Amygdala (tissue), 56 donors: ENCODE measurements at regions not wholly inside any gene's neighbourhood (a gene's known extent, or its start where the extent isn't known, plus 50 kb on each side); places are given as distances from the start of the nearest gene placed in this dataset.

ENCODE experiments used
- DNase-seq, 56 donors: peaks; one replicate each; lab custom pipeline; 2025; lab: John Stamatoyannopoulos, UW

DNA sequence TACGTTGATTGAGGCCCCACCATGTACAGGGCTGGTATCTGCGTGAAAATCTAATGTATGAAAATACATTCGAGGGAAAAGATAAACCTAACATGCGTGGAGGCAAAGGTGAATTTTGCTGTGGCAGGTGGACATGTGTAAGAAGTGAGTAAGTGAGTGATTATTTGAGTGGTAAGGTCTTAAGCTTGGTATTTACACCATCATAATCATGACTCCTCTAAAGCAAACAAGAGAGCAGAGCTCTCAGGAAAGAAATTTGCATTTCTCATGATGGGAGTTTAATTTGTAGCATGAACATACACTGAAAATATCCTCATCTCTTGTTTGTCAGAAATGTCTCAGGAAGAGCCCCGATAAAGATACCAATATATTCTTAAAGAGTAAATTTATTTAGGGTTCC, 260.6 kb downstream of the PSAT1 start:
- no peak for DNase-seq

DNA sequence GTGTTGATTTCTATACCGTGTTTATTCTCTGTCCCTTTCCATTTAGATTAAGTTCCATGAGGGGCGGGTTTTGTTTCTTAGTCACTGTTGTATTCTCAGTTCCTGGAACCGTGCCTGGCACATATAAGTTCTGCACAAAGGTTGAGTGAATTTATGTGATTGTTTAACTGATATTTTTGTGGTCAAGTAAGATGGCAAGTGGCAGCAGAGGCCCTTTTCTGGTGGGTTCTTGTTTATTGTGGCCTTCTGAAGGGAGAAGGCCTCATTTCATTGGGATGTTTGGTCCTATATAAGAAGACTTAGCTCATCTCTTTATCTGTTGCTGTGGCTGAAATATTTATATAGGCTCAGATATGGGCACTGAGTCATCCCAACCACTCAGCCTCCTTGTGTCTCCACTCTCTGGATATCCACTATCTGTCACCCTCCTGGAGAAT, 262.5 kb downstream of the PSAT1 start:
- DNase-seq, result no peak

DNA sequence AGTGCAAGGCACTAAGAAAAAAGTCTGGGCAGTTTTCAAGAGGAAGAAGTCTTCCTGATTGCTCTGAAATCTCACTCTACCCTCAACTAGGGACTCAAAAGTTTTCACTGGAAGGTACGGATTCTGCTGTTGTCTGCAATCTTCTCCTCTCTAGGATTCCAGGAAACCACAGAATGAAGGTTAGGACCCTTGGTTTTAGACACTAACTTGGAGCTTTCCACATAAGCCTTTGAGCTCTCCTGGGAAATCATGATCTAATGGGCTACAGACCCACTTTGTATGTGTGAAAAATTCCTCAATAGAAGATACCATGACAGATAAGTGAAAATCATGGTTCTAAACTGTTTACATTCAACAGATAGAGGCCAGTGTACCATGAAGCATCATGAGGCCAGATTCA, 265.1 kb downstream of the PSAT1 start:
- no peak for DNase-seq

DNA sequence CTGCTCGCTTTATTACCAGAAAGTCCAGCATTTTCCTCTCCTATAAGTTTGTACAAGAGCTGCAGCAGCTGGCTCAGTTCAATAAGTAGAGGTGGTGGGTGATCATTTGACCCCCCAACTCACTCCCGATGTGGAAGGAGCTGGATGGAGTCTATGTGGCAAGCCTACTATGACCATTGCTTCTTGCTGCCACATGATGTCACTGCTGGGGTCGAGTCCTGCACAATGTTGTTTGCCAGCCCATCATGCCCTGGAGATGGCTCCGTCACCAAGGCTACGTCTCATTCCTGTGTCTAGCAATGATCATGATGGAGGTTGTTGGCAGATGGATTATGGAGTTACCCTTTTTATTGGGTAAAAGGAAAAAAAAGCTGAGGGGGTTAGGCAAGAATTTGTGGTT, 266.3 kb downstream of the PSAT1 start:
- no peak for DNase-seq

DNA sequence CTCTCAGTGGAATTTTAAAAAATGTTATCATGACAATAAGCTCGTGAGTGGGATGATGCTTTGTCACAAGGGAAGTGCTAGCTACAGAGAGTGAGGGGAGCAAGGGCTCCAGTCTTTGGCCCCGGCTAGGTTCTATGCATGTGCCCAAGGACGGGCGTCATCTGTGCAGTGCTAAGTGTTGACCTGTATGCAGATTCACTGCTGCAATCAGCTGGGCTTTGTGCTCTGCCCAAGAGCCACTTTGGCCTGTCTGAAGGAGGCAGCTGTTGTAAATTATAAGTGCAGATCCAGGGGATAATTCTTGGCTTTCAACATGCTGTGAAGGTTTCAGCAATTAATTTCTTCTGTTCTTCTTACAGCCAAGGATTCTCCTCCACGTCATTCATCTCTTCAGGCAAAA, 268.6 kb downstream of the PSAT1 start:
- no peak for DNase-seq

DNA sequence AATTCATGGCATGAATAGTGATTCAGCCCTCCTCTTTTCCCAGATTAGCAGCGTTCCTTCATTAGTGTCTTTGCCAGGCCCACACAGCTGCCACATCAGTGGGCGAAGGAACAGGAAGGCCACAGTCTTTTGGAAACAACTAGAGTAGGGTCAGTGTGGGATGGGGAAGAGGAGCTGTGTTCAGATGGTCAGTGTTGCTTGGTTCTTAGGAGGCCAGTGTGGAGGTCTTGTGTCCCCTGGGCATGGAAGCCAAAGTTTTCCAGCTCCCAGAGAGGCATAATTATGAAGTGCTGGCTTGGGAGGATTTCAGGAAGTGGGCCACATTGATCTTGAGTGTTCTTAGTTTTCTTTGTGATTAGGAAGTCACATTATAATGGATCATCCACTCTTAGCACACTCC, 269.6 kb downstream of the PSAT1 start:
- DNase-seq, result no peak

DNA sequence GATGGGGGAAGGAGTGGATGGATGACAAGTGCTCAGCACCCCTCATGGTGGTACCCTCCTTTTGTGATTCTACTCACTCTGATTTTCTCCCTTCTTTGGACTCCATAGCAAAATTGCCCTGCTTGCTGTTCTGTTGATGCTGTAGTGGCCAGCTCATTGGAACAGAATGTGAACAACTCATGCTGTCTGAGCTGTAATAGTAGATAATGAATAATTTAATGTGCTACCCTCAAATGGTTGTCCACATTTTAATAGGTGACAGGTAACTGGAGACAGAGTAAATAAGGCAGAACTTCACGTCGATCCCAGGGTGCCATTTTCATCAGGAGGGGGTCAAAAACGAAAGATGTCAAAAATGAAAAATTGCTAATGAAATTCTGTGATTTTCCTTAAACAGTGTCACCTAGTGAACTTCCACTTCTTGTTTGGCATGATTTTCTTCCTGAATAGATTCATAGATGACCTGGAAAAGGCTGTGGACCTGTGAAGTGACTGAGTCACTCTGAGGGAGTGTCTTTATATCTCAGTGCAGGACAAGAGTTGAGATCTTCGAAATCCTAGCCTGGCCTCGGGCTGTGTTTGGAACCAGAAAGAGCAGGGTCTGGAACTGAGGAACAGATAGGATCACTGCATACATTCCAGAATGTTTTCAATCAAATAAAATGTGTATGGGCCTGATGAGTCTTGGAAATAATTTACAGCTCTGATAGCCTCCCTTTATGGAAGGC, 270.2 kb downstream of the PSAT1 start:
- DNase-seq, result no peak

DNA sequence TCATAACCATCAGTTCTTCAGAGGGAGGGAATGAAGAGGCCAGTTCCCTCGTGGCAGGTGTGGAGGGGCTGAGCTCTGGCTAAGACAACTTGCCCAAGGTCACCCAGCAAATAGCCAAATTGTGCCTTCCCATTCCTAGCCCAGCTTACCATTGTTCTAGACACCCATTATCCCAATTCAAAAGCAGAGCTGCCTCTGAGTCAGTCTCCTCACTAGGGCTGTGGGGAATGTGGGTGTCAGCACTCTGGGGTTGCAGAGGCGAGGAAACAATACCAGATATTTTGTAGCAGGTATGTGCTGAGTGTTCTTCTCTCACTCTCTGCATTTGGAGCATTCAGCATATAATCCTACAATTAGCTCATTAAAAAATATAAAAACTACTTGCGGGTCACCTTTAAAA, 270.8 kb downstream of the PSAT1 start:
- no peak for DNase-seq

DNA sequence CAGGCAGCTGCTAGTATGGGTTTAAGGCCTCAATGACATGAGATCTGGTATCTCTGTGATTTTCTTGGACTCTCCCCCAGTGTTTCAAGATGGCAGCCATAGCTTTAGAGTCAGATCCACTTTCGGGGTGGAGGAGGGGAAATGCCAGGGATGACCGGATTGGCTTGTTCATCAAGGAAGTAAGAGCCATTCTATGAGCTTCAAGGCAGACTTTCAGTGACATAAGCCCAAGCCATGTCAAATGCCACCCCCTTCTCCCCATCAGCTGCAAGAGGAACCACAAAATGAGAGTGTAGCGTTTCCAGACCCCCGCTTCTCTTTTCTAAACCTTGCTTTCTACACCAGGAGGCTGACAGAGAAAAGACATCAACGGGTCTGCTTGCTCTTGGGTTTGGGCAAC, 271.8 kb downstream of the PSAT1 start:
- no peak for DNase-seq

DNA sequence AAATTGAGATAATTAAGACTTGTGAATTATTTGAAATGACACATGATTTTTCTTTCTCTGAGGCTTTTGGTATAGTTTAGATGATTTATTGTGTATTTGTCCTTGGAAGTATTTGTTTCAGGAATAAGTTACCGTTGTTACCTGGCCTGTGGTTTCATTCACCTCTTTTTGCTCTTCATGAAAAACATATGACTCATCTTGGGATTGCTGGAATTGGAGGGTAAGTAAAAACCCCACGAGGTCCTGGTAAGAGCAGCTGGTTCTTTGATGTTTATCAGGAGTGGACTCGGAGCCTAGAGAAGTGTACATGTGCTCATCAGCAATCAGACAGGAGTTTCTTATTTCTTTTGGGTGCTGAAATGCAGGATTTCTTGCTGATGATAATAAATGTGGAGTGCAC, 275.3 kb downstream of the PSAT1 start:
- no peak for DNase-seq

DNA sequence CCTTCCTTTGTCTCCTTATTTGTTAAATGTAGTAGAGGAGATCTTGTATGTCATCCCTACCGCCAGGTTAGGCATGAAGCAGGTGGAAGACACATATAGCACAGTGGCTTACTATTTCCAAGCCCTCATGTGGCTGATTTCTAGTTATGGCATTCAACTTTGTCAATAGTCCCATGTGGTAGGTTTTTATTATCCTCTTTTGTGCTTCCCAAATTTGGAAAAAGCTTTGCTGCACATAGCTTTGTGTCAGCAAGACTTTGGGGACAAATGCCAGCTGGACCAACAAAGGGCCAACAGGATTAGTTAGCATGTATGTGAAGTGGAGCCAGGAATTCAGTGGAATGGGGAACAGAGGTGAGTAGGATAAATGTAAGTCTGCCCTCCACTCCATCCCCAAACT, 276.3 kb downstream of the PSAT1 start:
- DNase-seq, result peak in 16 of 56 donors; percentile 1 to 46 (median 4)

DNA sequence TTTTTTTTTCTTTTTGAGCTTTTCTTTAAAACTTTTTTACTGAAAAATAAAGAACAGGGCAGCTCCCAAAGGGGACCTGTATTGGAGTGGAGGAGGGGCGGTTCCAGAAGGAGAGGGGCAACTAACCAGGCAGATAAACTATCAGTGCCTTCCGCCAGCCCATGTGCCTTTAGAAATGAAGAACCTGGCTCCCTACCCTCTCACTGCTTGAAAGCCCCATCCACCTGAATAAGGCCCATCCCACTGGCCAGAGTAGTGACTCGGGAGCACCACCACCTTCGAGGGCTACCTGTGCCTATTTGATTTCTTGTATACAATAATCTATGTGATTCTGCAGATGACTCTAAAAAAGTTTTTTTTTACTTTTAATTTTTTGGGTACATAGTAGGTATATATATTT, 276.7 kb downstream of the PSAT1 start:
- no peak for DNase-seq

DNA sequence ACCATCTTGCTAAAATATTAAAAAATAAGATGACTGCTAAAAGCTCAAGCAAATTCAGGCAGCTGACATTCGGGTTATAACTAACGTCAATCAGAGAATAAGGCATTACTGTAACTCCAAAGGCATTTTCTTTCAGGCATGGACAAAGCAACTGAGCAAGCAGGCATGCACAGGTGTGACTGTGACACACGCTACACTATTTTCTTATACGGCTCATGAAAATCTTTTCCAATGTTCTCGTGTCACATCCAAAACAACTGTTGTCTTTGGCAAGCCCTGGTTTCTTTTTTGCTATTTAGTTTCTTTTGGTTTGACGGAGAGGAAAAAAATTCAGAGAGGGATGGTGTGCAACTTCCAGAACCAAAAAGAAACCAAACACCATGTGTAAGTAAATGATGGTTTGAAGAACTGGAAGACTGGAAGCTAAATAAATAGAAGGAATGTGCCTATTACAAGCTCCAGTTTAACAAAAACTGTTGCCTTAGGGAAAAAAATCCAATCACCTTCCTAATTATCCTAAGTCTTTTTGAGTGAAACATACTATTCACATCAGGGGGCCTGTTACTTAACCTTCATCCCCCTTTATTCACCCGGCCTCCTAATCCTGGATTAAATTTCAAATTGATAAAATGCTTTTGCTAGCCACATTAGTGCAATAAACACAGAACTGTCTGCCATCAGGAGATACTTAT, 277.6 kb downstream of the PSAT1 start:
- no peak for DNase-seq

DNA sequence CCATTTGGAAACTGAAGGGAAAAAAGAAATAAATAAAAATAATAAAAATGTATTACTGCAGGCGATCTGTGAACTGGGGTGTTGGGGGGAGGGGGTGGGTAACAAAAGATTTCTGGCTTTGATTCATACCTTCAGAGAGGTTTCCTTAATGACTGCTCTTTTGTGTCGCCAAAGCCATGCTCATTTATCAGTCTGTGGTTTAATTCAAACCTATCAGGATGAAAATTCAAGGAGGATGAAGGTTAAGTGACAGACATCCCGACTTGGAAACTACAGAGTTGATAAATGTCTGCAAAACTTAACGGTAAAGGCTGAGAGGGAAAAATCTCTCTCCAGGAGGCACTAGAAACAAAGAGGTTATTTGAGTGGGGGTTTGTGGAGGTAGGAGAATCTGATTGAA, 278.2 kb downstream of the PSAT1 start:
- no peak for DNase-seq

DNA sequence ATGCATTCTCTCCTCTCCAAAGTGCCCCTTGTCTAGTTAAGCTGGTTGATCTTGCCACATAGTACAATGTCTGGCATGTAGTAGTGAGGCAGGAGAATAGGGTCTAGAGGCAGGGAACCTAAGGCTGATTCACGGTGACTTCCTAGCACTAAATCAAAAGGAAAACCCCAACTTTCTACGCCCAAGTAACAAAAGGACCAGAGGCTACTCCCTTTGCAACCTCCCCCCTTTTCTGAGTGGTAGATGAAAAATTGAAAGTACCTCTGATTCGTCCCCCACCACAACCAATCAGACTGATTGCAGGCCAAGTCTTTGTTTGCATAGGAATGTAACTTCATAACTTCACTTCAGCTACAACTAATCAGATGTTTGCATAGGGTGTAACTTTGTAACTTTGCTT, 278.8 kb downstream of the PSAT1 start:
- no peak for DNase-seq

DNA sequence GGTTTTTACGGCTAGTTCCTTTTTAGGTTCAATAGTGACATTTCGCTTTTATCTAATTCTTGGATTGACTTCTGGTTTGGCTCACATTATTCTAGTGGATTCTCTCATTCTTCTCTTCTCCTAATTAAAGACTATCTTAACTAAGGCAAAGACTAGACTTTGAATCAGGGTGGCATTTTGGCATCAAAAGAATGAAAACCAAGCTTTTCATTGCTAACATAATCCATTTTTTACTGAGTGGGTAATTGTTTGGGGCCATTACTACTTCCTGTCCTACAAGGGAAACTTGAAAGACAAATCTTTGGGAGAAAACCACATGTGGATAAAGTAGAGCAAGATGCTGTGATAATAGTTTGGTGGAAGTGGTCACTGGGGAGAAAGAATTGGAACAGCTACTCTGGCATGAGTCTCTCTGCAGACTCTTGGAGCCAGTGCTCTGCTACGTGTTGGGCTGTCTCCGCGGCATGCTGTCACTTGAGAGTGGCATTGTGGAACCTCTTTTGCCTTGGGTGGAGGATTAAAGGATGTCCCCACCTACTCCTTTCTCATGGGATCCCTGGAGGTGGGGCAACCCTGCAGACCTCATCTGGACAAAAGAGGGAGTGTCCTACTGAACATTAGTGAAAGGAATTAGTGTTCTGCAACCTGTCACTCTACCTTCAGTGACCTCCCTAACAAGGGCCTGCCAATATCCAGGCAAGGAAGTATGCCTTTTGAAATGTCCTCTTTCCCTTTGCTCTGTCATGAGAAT, 280.4 kb downstream of the PSAT1 start:
- DNase-seq, result peak in 1 of 56 donors; percentile 2

DNA sequence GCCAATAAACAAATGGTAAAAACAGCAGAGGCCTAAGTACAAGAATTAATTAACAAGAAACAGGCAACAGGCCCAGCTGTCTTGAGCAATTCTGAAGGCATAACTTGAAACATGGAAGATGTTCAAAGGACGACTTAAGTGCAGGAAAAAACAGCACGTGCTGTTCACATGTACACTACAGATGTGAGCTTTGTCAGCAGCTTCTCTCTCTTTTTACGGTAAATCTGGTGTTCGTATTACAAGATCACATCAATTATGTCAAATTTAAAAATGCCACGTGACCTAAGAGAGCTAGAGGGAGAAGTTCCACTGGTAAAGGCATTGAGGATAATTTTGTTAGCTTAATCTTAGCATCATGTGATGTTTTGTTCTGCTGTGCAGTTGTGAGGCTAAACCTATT, 281.1 kb downstream of the PSAT1 start:
- no peak for DNase-seq

DNA sequence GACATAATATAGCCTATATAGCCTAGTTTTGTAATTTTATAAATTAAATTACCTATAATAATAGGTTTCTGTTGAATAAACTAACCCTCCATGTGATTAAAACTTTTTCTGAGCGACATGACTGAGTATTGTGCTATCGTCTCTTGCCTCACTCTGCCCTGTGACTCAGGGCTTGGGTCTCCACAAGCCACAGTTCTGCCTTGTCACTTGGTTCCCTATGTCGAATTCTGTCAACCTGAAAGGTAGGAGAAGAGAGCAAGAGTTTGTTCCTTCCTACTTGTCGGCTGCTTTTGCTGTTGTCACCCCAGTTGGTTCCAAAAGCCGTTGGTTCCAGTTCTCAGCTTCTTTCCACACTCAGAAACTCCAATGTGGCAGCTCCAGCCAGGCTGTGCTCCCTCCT, 285.9 kb downstream of the PSAT1 start:
- no peak for DNase-seq

DNA sequence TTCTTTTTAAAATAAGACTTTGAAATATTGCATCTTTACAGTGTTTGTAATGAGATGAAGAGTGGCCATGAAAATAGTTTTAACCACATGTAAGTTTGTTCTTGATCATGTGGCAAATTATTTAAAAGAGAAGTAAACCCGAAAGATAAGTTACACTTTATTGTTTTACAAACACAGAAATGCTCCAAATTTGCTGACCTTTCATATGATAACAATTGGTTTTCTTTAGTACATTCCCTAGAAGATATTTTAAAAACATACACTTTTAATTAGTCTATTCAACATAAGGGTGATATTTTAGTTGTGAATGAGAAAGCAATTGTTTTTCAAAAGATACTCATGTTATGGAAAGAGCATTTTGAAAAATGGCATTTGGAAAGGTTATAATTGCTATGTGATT, 287.7 kb downstream of the PSAT1 start:
- no peak for DNase-seq

DNA sequence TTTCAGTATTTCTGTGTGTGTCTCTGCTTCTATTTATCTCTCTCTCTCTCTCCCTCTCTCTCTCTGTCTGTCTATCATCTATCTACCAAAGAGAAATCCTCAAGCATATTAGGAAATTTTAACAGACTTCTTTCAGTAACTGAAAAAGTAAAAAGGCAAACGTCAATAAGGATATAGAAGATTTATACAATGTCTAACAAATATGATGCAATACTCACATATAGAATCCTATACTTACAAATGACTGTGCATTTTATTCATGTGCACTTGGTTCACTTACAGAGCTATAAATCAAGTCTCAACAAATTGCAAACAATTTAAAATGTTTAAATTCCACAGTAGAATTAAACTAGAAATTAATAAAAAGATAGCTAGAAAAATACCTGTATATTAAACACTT, 289.0 kb downstream of the PSAT1 start:
- DNase-seq, result no peak

DNA sequence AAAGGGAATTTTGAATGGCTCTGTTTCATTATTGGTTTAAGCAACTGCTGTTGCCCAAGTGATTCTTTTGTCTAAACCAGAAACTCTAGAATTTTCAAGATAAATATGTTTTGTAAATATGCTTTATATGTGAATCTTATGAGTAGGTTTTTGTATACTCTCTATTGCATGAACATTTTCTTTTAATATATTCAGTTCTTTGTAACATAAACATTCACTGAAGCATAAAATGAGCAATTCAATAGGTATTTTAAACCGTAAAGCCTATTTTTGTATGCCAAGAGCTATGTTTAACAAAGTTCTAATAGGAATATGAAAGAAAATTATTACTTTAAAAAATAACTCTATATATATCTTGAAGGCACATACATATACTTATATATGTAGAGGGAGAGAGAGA, 293.1 kb downstream of the PSAT1 start:
- DNase-seq, result no peak

DNA sequence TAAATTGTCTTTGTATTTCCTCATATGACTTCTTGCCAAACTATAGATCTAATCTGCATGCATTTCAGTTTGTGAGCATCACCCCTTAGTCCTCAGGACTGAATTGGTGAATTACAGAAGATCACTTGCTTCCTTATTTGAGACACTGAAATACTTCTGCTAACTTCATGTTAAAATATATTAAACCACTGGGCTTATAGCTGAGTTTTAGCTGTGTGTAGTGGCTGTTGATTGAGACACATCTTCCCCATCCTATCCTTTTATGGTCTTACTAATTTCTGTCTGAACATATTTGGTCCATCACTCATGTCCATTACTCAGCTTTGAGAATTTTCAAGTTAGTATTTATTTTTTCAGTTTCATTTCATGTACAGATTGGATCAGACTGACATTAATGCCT, 295.9 kb downstream of the PSAT1 start:
- no peak for DNase-seq
